ENCODE measurements at regions not wholly inside any gene's neighbourhood (a gene's known extent, or its start where the extent isn't known, plus 50 kb on each side); places are given as distances from the start of the nearest gene placed in this dataset.
"Not testable (repeated sequence)": the region's sequence is repeated elsewhere in the genome, so short reads cannot be mapped to it uniquely, and the experiment has no call there.

DNA sequence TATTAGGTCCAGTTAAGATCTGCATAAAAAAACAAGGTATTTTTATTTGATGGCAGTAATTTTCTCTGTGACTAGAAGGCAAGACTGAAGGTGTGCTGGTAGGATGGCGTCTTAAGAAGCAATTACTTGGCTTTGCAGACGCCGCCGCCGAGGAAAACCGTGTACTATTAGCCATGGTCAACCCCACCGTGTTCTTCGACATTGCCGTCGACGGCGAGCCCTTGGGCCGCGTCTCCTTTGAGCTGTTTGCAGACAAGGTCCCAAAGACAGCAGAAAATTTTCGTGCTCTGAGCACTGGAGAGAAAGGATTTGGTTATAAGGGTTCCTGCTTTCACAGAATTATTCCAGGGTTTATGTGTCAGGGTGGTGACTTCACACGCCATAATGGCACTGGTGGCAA is 454.0 kb upstream of the TMPRSS15 start:
- TF ChIP-seq, protein P1, sequence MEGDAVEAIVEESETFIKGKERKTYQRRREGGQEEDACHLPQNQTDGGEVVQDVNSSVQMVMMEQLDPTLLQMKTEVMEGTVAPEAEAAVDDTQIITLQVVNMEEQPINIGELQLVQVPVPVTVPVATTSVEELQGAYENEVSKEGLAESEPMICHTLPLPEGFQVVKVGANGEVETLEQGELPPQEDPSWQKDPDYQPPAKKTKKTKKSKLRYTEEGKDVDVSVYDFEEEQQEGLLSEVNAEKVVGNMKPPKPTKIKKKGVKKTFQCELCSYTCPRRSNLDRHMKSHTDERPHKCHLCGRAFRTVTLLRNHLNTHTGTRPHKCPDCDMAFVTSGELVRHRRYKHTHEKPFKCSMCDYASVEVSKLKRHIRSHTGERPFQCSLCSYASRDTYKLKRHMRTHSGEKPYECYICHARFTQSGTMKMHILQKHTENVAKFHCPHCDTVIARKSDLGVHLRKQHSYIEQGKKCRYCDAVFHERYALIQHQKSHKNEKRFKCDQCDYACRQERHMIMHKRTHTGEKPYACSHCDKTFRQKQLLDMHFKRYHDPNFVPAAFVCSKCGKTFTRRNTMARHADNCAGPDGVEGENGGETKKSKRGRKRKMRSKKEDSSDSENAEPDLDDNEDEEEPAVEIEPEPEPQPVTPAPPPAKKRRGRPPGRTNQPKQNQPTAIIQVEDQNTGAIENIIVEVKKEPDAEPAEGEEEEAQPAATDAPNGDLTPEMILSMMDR (IDR thresholded peaks at IDR 0.05): not testable (repeated sequence)
- TF ChIP-seq POLR2AphosphoS5 (IDR thresholded peaks at IDR 0.05; ENCODE audit: low read depth, low read length): not testable (repeated sequence)
- TF ChIP-seq, protein P2, sequence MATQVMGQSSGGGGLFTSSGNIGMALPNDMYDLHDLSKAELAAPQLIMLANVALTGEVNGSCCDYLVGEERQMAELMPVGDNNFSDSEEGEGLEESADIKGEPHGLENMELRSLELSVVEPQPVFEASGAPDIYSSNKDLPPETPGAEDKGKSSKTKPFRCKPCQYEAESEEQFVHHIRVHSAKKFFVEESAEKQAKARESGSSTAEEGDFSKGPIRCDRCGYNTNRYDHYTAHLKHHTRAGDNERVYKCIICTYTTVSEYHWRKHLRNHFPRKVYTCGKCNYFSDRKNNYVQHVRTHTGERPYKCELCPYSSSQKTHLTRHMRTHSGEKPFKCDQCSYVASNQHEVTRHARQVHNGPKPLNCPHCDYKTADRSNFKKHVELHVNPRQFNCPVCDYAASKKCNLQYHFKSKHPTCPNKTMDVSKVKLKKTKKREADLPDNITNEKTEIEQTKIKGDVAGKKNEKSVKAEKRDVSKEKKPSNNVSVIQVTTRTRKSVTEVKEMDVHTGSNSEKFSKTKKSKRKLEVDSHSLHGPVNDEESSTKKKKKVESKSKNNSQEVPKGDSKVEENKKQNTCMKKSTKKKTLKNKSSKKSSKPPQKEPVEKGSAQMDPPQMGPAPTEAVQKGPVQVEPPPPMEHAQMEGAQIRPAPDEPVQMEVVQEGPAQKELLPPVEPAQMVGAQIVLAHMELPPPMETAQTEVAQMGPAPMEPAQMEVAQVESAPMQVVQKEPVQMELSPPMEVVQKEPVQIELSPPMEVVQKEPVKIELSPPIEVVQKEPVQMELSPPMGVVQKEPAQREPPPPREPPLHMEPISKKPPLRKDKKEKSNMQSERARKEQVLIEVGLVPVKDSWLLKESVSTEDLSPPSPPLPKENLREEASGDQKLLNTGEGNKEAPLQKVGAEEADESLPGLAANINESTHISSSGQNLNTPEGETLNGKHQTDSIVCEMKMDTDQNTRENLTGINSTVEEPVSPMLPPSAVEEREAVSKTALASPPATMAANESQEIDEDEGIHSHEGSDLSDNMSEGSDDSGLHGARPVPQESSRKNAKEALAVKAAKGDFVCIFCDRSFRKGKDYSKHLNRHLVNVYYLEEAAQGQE (IDR thresholded peaks at IDR 0.05; ENCODE audit: insufficient read depth in 1 of 2, low read depth in 2 of 2, low read length in 1 of 2): not testable (repeated sequence)
